ENCODE measurements at regions not wholly inside any gene's neighbourhood (a gene's known extent, or its start where the extent isn't known, plus 50 kb on each side); places are given as distances from the start of the nearest gene placed in this dataset.

- H3K9me2 ChIP-seq (replicated peaks; ENCODE audit: insufficient read depth, low read length) = no peaks in the 10 kb centered on the region
- H3F3A ChIP-seq (ENCODE audit: insufficient read depth, low read length) = no peaks in the 10 kb centered on the region
- no peaks in the 10 kb centered on the region for H4K20me1 ChIP-seq (ENCODE audit: insufficient read depth, low read length)
- no peak overlapping the region for H3K4me2 ChIP-seq (ENCODE audit: low read depth, low read length)
- H3K9ac ChIP-seq (ENCODE audit: low read length) = no peak overlapping the region
- H3K4me1 ChIP-seq (ENCODE audit: low read length) = no peaks in the 10 kb centered on the region
- H3K79me2 ChIP-seq (ENCODE audit: low read length) = no peaks in the 10 kb centered on the region
- H3K9me3 ChIP-seq (replicated peaks; ENCODE audit: insufficient read depth, low read length) = no peaks in the 10 kb centered on the region
- no peaks in the 10 kb centered on the region for H3K36me3 ChIP-seq (replicated peaks; ENCODE audit: insufficient read depth, low read length)
- H3K27me3 ChIP-seq (replicated peaks; ENCODE audit: insufficient read depth, low read length) = no peaks in the 10 kb centered on the region
- TF ChIP-seq CTCF (IDR thresholded peaks at IDR 0.05; ENCODE audit: low read length) = no peak
- no peak for TF ChIP-seq EZH2phosphoT487 (IDR thresholded peaks at IDR 0.05; ENCODE audit: low read length)
- TF ChIP-seq EZH2 (optimal IDR thresholded peaks at IDR 0.05; ENCODE audit: low read depth, low read length) = no peak
- no peak overlapping the region for H2AFZ ChIP-seq (ENCODE audit: low read length)
- DNase-seq = no peak
- no peak overlapping the region for H3K27ac ChIP-seq (ENCODE audit: low read length)
- H3K4me3 ChIP-seq (ENCODE audit: low read length) = no peak overlapping the region
Measured at GRCh38 chr4:14446311-14446710, 556.0 kb upstream of the CPEB2 start.

- Histone ChIP-seq H3K9ac (ENCODE audit: low read length) (no peak overlapping the region), H3K36me3 (replicated peaks; ENCODE audit: insufficient read depth, low read length) (no peaks in the 10 kb centered on the region), H2AFZ (ENCODE audit: low read length) (no peak overlapping the region), H3F3A (ENCODE audit: insufficient read depth, low read length) (no peaks in the 10 kb centered on the region), H4K20me1 (ENCODE audit: insufficient read depth, low read length) (no peaks in the 10 kb centered on the region), H3K9me2 (replicated peaks; ENCODE audit: insufficient read depth, low read length) (no peaks in the 10 kb centered on the region), H3K9me3 (replicated peaks; ENCODE audit: insufficient read depth, low read length) (no peaks in the 10 kb centered on the region), H3K27me3 (replicated peaks; ENCODE audit: insufficient read depth, low read length) (no peaks in the 10 kb centered on the region), H3K4me1 (ENCODE audit: low read length) (no peaks in the 10 kb centered on the region), H3K4me2 (ENCODE audit: low read depth, low read length) (no peak overlapping the region), H3K27ac (ENCODE audit: low read length) (no peak overlapping the region), H3K79me2 (ENCODE audit: low read length) (no peaks in the 10 kb centered on the region), H3K4me3 (ENCODE audit: low read length) (no peak overlapping the region)
- DNase-seq = no peak
- TF ChIP-seq EZH2 (optimal IDR thresholded peaks at IDR 0.05; ENCODE audit: low read depth, low read length) (no peak), CTCF (IDR thresholded peaks at IDR 0.05; ENCODE audit: low read length) (no peak), EZH2phosphoT487 (IDR thresholded peaks at IDR 0.05; ENCODE audit: low read length) (no peak)
Measured at GRCh38 chr4:14446904-14447303, 555.4 kb upstream of the CPEB2 start.

- no peak overlapping the region for H2AFZ ChIP-seq (ENCODE audit: low read length)
- no peaks in the 10 kb centered on the region for H3K36me3 ChIP-seq (replicated peaks; ENCODE audit: insufficient read depth, low read length)
- no peaks in the 10 kb centered on the region for H3K79me2 ChIP-seq (ENCODE audit: low read length)
- H3K4me3 ChIP-seq (ENCODE audit: low read length) = no peak overlapping the region
- no peak overlapping the region for H3K4me2 ChIP-seq (ENCODE audit: low read depth, low read length)
- no peaks in the 10 kb centered on the region for H3K4me1 ChIP-seq (ENCODE audit: low read length)
- H3K27me3 ChIP-seq (replicated peaks; ENCODE audit: insufficient read depth, low read length) = no peaks in the 10 kb centered on the region
- no peaks in the 10 kb centered on the region for H3K9me3 ChIP-seq (replicated peaks; ENCODE audit: insufficient read depth, low read length)
- no peaks in the 10 kb centered on the region for H3K9me2 ChIP-seq (replicated peaks; ENCODE audit: insufficient read depth, low read length)
- H4K20me1 ChIP-seq (ENCODE audit: insufficient read depth, low read length) = no peaks in the 10 kb centered on the region
- H3K9ac ChIP-seq (ENCODE audit: low read length) = no peak overlapping the region
- no peaks in the 10 kb centered on the region for H3F3A ChIP-seq (ENCODE audit: insufficient read depth, low read length)
- DNase-seq = no peak
- H3K27ac ChIP-seq (ENCODE audit: low read length) = no peak overlapping the region
- TF ChIP-seq CTCF (IDR thresholded peaks at IDR 0.05; ENCODE audit: low read length) (no peak), EZH2phosphoT487 (IDR thresholded peaks at IDR 0.05; ENCODE audit: low read length) (no peak), EZH2 (optimal IDR thresholded peaks at IDR 0.05; ENCODE audit: low read depth, low read length) (no peak)
Measured at GRCh38 chr4:14449308-14449707, 553.0 kb upstream of the CPEB2 start.

Data from MM.1S (cell line).